CD4-positive, alpha-beta T cell (primary cell): ENCODE measurements at regions not wholly inside any gene's neighbourhood (a gene's known extent, or its start where the extent isn't known, plus 50 kb on each side); places are given as distances from the start of the nearest gene placed in this dataset.

Experiments used
- ATAC-seq: fragments of 200-7000 bp; cut with Tn5 transposase; one replicate; pipeline ENCODE4 v1.10.0; 2022; ENCODE audit warnings: mild to moderate bottlenecking; ENCODE audit not compliant: poor library complexity
- CTCF ChIA-PET: fragments of 350-600 bp; sonication (Branson Sonifier 250); formaldehyde crosslinking; loops from one replicate; lab custom pipeline; 2021; ENCODE audit warnings: antibody characterized with exemption, inconsistent platforms; lab: Charles Lee
- POLR2A ChIA-PET: fragments of 350-600 bp; sonication (Branson Sonifier 250); formaldehyde crosslinking; loops from one replicate; lab custom pipeline; 2021; ENCODE audit warnings: antibody characterized with exemption, inconsistent platforms; lab: Charles Lee
- DNase-seq, 14 experiments: peaks; one replicate each; pipeline ENCODE4 v3.0.0-alpha.2; 2013 to 2020; ENCODE audit warnings: mixed read lengths in 2 of 14
- H3K27ac ChIP-seq, 2 donors: one replicate each; pipeline versions ENCODE4 v1.5.1 to v1.7.0; 2013; ENCODE audit warnings: low read length in 2 of 2, low read depth in 1 of 2, mild to moderate bottlenecking in 1 of 2
- H3K27me3 ChIP-seq, 2 experiments: 1 replicate in 1 of 2; 2 replicates in 1 of 2; pipeline versions ENCODE4 v1.6.1 to v1.7.0; 2013; ENCODE audit warnings: low read length in 2 of 2, control low read depth in 1 of 2, mild to moderate bottlenecking in 1 of 2, moderate library complexity in 1 of 2; ENCODE audit not compliant: insufficient read depth in 2 of 2, control insufficient read depth in 1 of 2
- H3K36me3 ChIP-seq: one replicate; pipeline ENCODE4 v1.6.1; 2013; ENCODE audit warnings: low read length, control low read depth; ENCODE audit not compliant: insufficient read depth
- H3K4me1 ChIP-seq: one replicate; pipeline ENCODE4 v1.6.1; 2013; ENCODE audit warnings: low read length, control low read depth; ENCODE audit not compliant: insufficient read depth
- H3K4me3 ChIP-seq: one replicate; pipeline ENCODE4 v1.5.1; 2013; ENCODE audit warnings: mild to moderate bottlenecking, low read length, moderate library complexity
- H3K9me3 ChIP-seq, 2 experiments: 1 replicate in 1 of 2; 2 replicates in 1 of 2; pipeline versions ENCODE4 v1.6.1 to v1.7.0; 2013; ENCODE audit warnings: low read length in 2 of 2, mild to moderate bottlenecking in 2 of 2, control low read depth in 1 of 2, moderate library complexity in 1 of 2; ENCODE audit not compliant: control insufficient read depth in 1 of 2, insufficient read depth in 1 of 2
- H3K27ac Mint-ChIP-seq: one replicate; pipeline ENCODE4 v1.8.0; 2020; ENCODE audit warnings: mixed read lengths
- H3K27me3 Mint-ChIP-seq: one replicate; pipeline ENCODE4 v1.8.0; 2021; ENCODE audit warnings: mixed read lengths
- H3K36me3 Mint-ChIP-seq: one replicate; pipeline ENCODE4 v1.8.0; 2021; ENCODE audit warnings: low read depth, mixed read lengths
- H3K4me1 Mint-ChIP-seq: one replicate; pipeline ENCODE4 v1.8.0; 2021; ENCODE audit warnings: low read depth, mixed read lengths
- H3K4me3 Mint-ChIP-seq: one replicate; pipeline ENCODE4 v1.8.0; 2020; ENCODE audit warnings: mild to moderate bottlenecking, mixed read lengths
- H3K9me3 Mint-ChIP-seq: one replicate; pipeline ENCODE4 v1.8.0; 2020; ENCODE audit warnings: mixed read lengths
- CTCF ChIP-seq: fragments of 200-600 bp; IDR thresholded peaks from one replicate; pipeline ENCODE4 v1.8.0; 2022; ENCODE audit warnings: antibody characterized with exemption, mild to moderate bottlenecking
- intact Hi-C, 2 experiments: fragments of 100-400 bp; cut with DNase I in 1 of 2; cut with micrococcal nuclease in 1 of 2; formaldehyde crosslinking; loops; one replicate each; pipeline versions ENCODE4 v1.15.1 to v1.9.0; 2023 to 2025; cut with DNase I, micrococcal nuclease

- TF ChIP-seq CTCF, result no peak
- intact Hi-C loops, result no loop called here
- no peaks in the 10 kb centered on the region for H3K27me3 ChIP-seq
- H3K4me1 ChIP-seq, result no peaks in the 10 kb centered on the region
- no peak overlapping the region for H3K27ac ChIP-seq
- ChIA-PET CTCF (no interaction called here), POLR2A (no interaction called here)
- Mint-ChIP-seq H3K9me3 (peaks cover 1% of the 10 kb centered on the region), H3K4me1 (no peaks in the 10 kb centered on the region), H3K27me3 (no peaks in the 10 kb centered on the region), H3K4me3 (no peak overlapping the region), H3K27ac (no peak overlapping the region), H3K36me3 (peaks cover 3% of the 10 kb centered on the region)
- H3K4me3 ChIP-seq, result no peak overlapping the region
- DNase-seq (no peak), ATAC-seq (no peak)
- no peaks in the 10 kb centered on the region for H3K9me3 ChIP-seq
- H3K36me3 ChIP-seq, result no peaks in the 10 kb centered on the region
These were observed 807.7 kb downstream of the USP25 start for GRCh38 chr21:16537501-16537900.

GRCh38 chr21:16538405-16538804, 808.6 kb downstream of the USP25 start:
- Mint-ChIP-seq H3K9me3 (peaks cover 1% of the 10 kb centered on the region), H3K27me3 (no peaks in the 10 kb centered on the region), H3K27ac (no peak overlapping the region), H3K4me1 (no peaks in the 10 kb centered on the region), H3K4me3 (no peak overlapping the region), H3K36me3 (peaks cover 3% of the 10 kb centered on the region)
- intact Hi-C loops, result no loop called here
- Histone ChIP-seq H3K27me3 (no peaks in the 10 kb centered on the region), H3K4me1 (no peaks in the 10 kb centered on the region), H3K9me3 (no peaks in the 10 kb centered on the region), H3K36me3 (no peaks in the 10 kb centered on the region), H3K27ac (no peak overlapping the region), H3K4me3 (no peak overlapping the region)
- no peak for DNase-seq
- ChIA-PET POLR2A (no interaction called here), CTCF (no interaction called here)
- no peak for ATAC-seq
- TF ChIP-seq CTCF, result no peak

GRCh38 chr21:16538936-16539440, 809.2 kb downstream of the USP25 start:
- Mint-ChIP-seq H3K36me3 (peaks cover 3% of the 10 kb centered on the region), H3K27ac (no peak overlapping the region), H3K27me3 (no peaks in the 10 kb centered on the region), H3K4me3 (no peak overlapping the region), H3K9me3 (peaks cover 1% of the 10 kb centered on the region), H3K4me1 (no peaks in the 10 kb centered on the region)
- no peak overlapping the region for H3K4me3 ChIP-seq
- H3K36me3 ChIP-seq, result no peaks in the 10 kb centered on the region
- ChIA-PET CTCF (no interaction called here), POLR2A (no interaction called here)
- no peak for TF ChIP-seq CTCF
- intact Hi-C loops, result no loop called here
- no peak overlapping the region for H3K27ac ChIP-seq
- no peaks in the 10 kb centered on the region for H3K9me3 ChIP-seq
- no peak for DNase-seq
- H3K4me1 ChIP-seq, result no peaks in the 10 kb centered on the region
- no peaks in the 10 kb centered on the region for H3K27me3 ChIP-seq
- ATAC-seq, result no peak
